NCI-H526 treated with DMSO at 0.1 percent for 48 hours (cell line): ENCODE measurements at regions not wholly inside any gene's neighbourhood (a gene's known extent, or its start where the extent isn't known, plus 50 kb on each side); places are given as distances from the start of the nearest gene placed in this dataset.
"Not testable (repeated sequence)": the region's sequence is repeated elsewhere in the genome, so short reads cannot be mapped to it uniquely, and the experiment has no call there.

Experiments
- DNase-seq: peaks from one replicate; lab custom pipeline; 2025; lab: John Stamatoyannopoulos, UW

GRCh38 chr2:20130821-20131645 lies 79.6 kb upstream of the LAPTM4A start:
- DNase-seq: no peak

GRCh38 chr2:20130160-20130560 lies 78.7 kb upstream of the LAPTM4A start:
- no peak for DNase-seq

GRCh38 chr2:20129331-20130159 lies 78.1 kb upstream of the LAPTM4A start:
- no peak for DNase-seq

GRCh38 chr2:20128506-20129330 lies 77.3 kb upstream of the LAPTM4A start:
- DNase-seq: no peak

- no peak for DNase-seq
Measured at GRCh38 chr2:20126469-20126868, 75.0 kb upstream of the LAPTM4A start.

GRCh38 chr2:20126040-20126439 lies 74.6 kb upstream of the LAPTM4A start:
- no peak for DNase-seq

- DNase-seq: no peak
Measured at GRCh38 chr2:20125616-20126015, 74.2 kb upstream of the LAPTM4A start.

GRCh38 chr2:20125164-20125563 lies 73.7 kb upstream of the LAPTM4A start:
- DNase-seq: no peak

GRCh38 chr2:20123871-20124594 lies 72.6 kb upstream of the LAPTM4A start:
- no peak for DNase-seq

- no peak for DNase-seq
Measured at GRCh38 chr2:20122864-20123263, 71.4 kb upstream of the LAPTM4A start.

- DNase-seq: no peak
Measured at GRCh38 chr2:20120569-20121416, 69.4 kb upstream of the LAPTM4A start.

- no peak for DNase-seq
Measured at GRCh38 chr2:20118051-20118450, 66.6 kb upstream of the LAPTM4A start.

GRCh38 chr2:20115902-20116301 lies 64.5 kb upstream of the LAPTM4A start:
- DNase-seq: no peak

- no peak for DNase-seq
Measured at GRCh38 chr2:20115374-20115773, 63.9 kb upstream of the LAPTM4A start.

- DNase-seq: no peak
Measured at GRCh38 chr2:20113986-20114938, 62.8 kb upstream of the LAPTM4A start.

GRCh38 chr2:20113004-20113796 lies 61.8 kb upstream of the LAPTM4A start:
- DNase-seq: no peak

- not testable (repeated sequence) for DNase-seq
Measured at GRCh38 chr2:20112361-20112760, 60.9 kb upstream of the LAPTM4A start.

GRCh38 chr2:20111311-20112131 lies 60.1 kb upstream of the LAPTM4A start:
- DNase-seq: no peak
